T-helper 17 cell (primary cell): ENCODE measurements at regions not wholly inside any gene's neighbourhood (a gene's known extent, or its start where the extent isn't known, plus 50 kb on each side); places are given as distances from the start of the nearest gene placed in this dataset.

Experiments
- ATAC-seq: fragments of 150-1000 bp; cut with Tn5 transposase; 2 replicates; pipeline ENCODE4 v1.10.0; 2021; ENCODE audit warnings: mild to moderate bottlenecking, moderate library complexity
- DNase-seq, 3 donors: peaks; one replicate each; pipeline versions ENCODE4 v3.0.0 to v3.0.0-alpha.2; 2020 to 2021
- H3K9me3 ChIP-seq: one replicate; pipeline ENCODE4 v1.7.0; 2013; ENCODE audit warnings: low read length, mild to moderate bottlenecking; ENCODE audit not compliant: control insufficient read depth, poor library complexity, severe bottlenecking
- H3K27ac Mint-ChIP-seq: one replicate; pipeline ENCODE4 v1.8.0; 2022; ENCODE audit warnings: mild to moderate bottlenecking, moderate library complexity, mixed read lengths
- H3K27me3 Mint-ChIP-seq: one replicate; pipeline ENCODE4 v1.8.0; 2022; ENCODE audit warnings: mixed read lengths
- H3K36me3 Mint-ChIP-seq: one replicate; pipeline ENCODE4 v1.8.0; 2022; ENCODE audit warnings: low read depth, mixed read lengths
- H3K4me1 Mint-ChIP-seq: one replicate; pipeline ENCODE4 v1.8.0; 2022; ENCODE audit warnings: mild to moderate bottlenecking, mixed read lengths
- H3K4me3 Mint-ChIP-seq: one replicate; pipeline ENCODE4 v1.8.0; 2022; ENCODE audit warnings: mild to moderate bottlenecking, moderate library complexity, mixed read lengths

GRCh38 chr4:129488427-129488826 is 392.5 kb downstream of the C4orf33 start:
- no peak overlapping the region for H3K27ac Mint-ChIP-seq

GRCh38 chr4:129490516-129490915 is 394.6 kb downstream of the C4orf33 start:
- no peak for ATAC-seq
- Mint-ChIP-seq H3K36me3 (no peaks in the 10 kb centered on the region), H3K27ac (no peak overlapping the region), H3K27me3 (no peaks in the 10 kb centered on the region), H3K4me3 (no peak overlapping the region), H3K4me1 (no peaks in the 10 kb centered on the region)
- H3K9me3 ChIP-seq = no peaks in the 10 kb centered on the region
- no peak for DNase-seq

More at GRCh38 chr4:129488427-129488826, 392.5 kb downstream of the C4orf33 start:
- Mint-ChIP-seq H3K36me3 (no peaks in the 10 kb centered on the region), H3K27me3 (no peaks in the 10 kb centered on the region), H3K4me3 (no peak overlapping the region), H3K4me1 (no peaks in the 10 kb centered on the region)
- ATAC-seq (no peak), DNase-seq (no peak)
- H3K9me3 ChIP-seq = no peaks in the 10 kb centered on the region

GRCh38 chr4:129498626-129499025 is 402.7 kb downstream of the C4orf33 start:
- Mint-ChIP-seq H3K27me3 (no peaks in the 10 kb centered on the region), H3K27ac (no peak overlapping the region), H3K4me3 (no peak overlapping the region), H3K4me1 (no peaks in the 10 kb centered on the region), H3K36me3 (no peaks in the 10 kb centered on the region)
- H3K9me3 ChIP-seq = no peaks in the 10 kb centered on the region
- ATAC-seq (no peak), DNase-seq (no peak)

GRCh38 chr4:129514852-129515251 is 418.9 kb downstream of the C4orf33 start:
- DNase-seq = no peak
- Mint-ChIP-seq H3K4me3 (no peak overlapping the region), H3K27me3 (no peaks in the 10 kb centered on the region), H3K4me1 (no peaks in the 10 kb centered on the region), H3K27ac (no peak overlapping the region), H3K36me3 (no peaks in the 10 kb centered on the region)
- no peak for ATAC-seq
- H3K9me3 ChIP-seq = no peaks in the 10 kb centered on the region

GRCh38 chr4:129515356-129515755 is 419.4 kb downstream of the C4orf33 start:
- no peaks in the 10 kb centered on the region for H3K36me3 Mint-ChIP-seq
- DNase-seq = no peak
- no peak for ATAC-seq

GRCh38 chr4:129526812-129527211 is 430.9 kb downstream of the C4orf33 start:
- DNase-seq = no peak
- no peaks in the 10 kb centered on the region for H3K36me3 Mint-ChIP-seq
- H3K27ac Mint-ChIP-seq = no peak overlapping the region
- H3K9me3 ChIP-seq = no peaks in the 10 kb centered on the region
- H3K4me3 Mint-ChIP-seq = no peak overlapping the region
- no peak for ATAC-seq
- no peaks in the 10 kb centered on the region for H3K27me3 Mint-ChIP-seq
- H3K4me1 Mint-ChIP-seq = no peaks in the 10 kb centered on the region

More at GRCh38 chr4:129515356-129515755, 419.4 kb downstream of the C4orf33 start:
- H3K9me3 ChIP-seq = no peaks in the 10 kb centered on the region
- no peak overlapping the region for H3K4me3 Mint-ChIP-seq
- H3K27ac Mint-ChIP-seq = no peak overlapping the region
- no peaks in the 10 kb centered on the region for H3K4me1 Mint-ChIP-seq
- H3K27me3 Mint-ChIP-seq = no peaks in the 10 kb centered on the region

- Mint-ChIP-seq H3K4me3 (no peak overlapping the region), H3K27ac (no peak overlapping the region), H3K36me3 (no peaks in the 10 kb centered on the region), H3K27me3 (no peaks in the 10 kb centered on the region), H3K4me1 (no peaks in the 10 kb centered on the region)
- H3K9me3 ChIP-seq = no peaks in the 10 kb centered on the region
- DNase-seq (no peak), ATAC-seq (no peak)
Observed at GRCh38 chr4:129531253-129531652, 435.3 kb downstream of the C4orf33 start.

GRCh38 chr4:129532573-129532972 is 436.6 kb downstream of the C4orf33 start:
- Mint-ChIP-seq H3K4me3 (no peak overlapping the region), H3K27ac (no peak overlapping the region), H3K36me3 (no peaks in the 10 kb centered on the region), H3K27me3 (no peaks in the 10 kb centered on the region), H3K4me1 (no peaks in the 10 kb centered on the region)
- no peaks in the 10 kb centered on the region for H3K9me3 ChIP-seq
- no peak for ATAC-seq
- no peak for DNase-seq

- Mint-ChIP-seq H3K4me3 (no peak overlapping the region), H3K27me3 (no peaks in the 10 kb centered on the region), H3K27ac (no peak overlapping the region), H3K36me3 (no peaks in the 10 kb centered on the region), H3K4me1 (no peaks in the 10 kb centered on the region)
- no peaks in the 10 kb centered on the region for H3K9me3 ChIP-seq
- no peak for DNase-seq
- no peak for ATAC-seq
Observed at GRCh38 chr4:129543299-129543698, 447.3 kb downstream of the C4orf33 start.

- Mint-ChIP-seq H3K4me1 (no peaks in the 10 kb centered on the region), H3K27me3 (no peaks in the 10 kb centered on the region), H3K36me3 (no peaks in the 10 kb centered on the region), H3K4me3 (no peak overlapping the region), H3K27ac (no peak overlapping the region)
- H3K9me3 ChIP-seq = no peaks in the 10 kb centered on the region
- DNase-seq (no peak), ATAC-seq (no peak)
Observed at GRCh38 chr4:129545599-129546278, 449.8 kb downstream of the C4orf33 start.

- no peak for ATAC-seq
- no peak for DNase-seq
- Mint-ChIP-seq H3K36me3 (no peaks in the 10 kb centered on the region), H3K4me3 (no peak overlapping the region), H3K27ac (no peak overlapping the region), H3K4me1 (no peaks in the 10 kb centered on the region), H3K27me3 (no peaks in the 10 kb centered on the region)
- H3K9me3 ChIP-seq = no peaks in the 10 kb centered on the region
Observed at GRCh38 chr4:129546531-129546930, 450.6 kb downstream of the C4orf33 start.

GRCh38 chr4:129550281-129550785 is 454.4 kb downstream of the C4orf33 start:
- H3K9me3 ChIP-seq = no peaks in the 10 kb centered on the region
- no peaks in the 10 kb centered on the region for H3K27me3 Mint-ChIP-seq
- DNase-seq (no peak), ATAC-seq (no peak)
- no peak overlapping the region for H3K4me3 Mint-ChIP-seq
- H3K36me3 Mint-ChIP-seq = no peaks in the 10 kb centered on the region
- no peak overlapping the region for H3K27ac Mint-ChIP-seq
- no peaks in the 10 kb centered on the region for H3K4me1 Mint-ChIP-seq

GRCh38 chr4:129561280-129561679 is 465.3 kb downstream of the C4orf33 start:
- no peaks in the 10 kb centered on the region for H3K9me3 ChIP-seq
- Mint-ChIP-seq H3K4me3 (no peak overlapping the region), H3K27me3 (no peaks in the 10 kb centered on the region), H3K4me1 (no peaks in the 10 kb centered on the region), H3K27ac (no peak overlapping the region), H3K36me3 (no peaks in the 10 kb centered on the region)
- ATAC-seq = no peak
- DNase-seq = no peak
